Right atrium auricular region (tissue), 2 donors: ENCODE measurements at regions not wholly inside any gene's neighbourhood (a gene's known extent, or its start where the extent isn't known, plus 50 kb on each side); places are given as distances from the start of the nearest gene placed in this dataset.
"Not testable (repeated sequence)": the region's sequence is repeated elsewhere in the genome, so short reads cannot be mapped to it uniquely, and the experiment has no call there.

Experiments used
- DNase-seq: peaks from one replicate; pipeline ENCODE4 v3.0.0-alpha.2; 2019; ENCODE audit warnings: low spot score
- H3K27ac ChIP-seq, 2 donors: fragments of 200-600 bp; sonication (generic); 1 replicate in 1 of 2; 2 replicates in 1 of 2; pipeline ENCODE4 v1.5.1; 2016 to 2019
- H3K27me3 ChIP-seq, 2 donors: fragments of 200-600 bp; sonication (generic); one replicate each; pipeline versions ENCODE4 v1.5.1 to v1.6.0; 2017 to 2019
- H3K36me3 ChIP-seq: fragments of 200-600 bp; sonication (generic); one replicate; pipeline ENCODE4 v1.5.1; 2016
- H3K4me1 ChIP-seq, 2 donors: fragments of 200-600 bp; sonication (generic); one replicate each; pipeline versions ENCODE4 v1.5.1 to v1.6.0; 2017 to 2019
- H3K4me3 ChIP-seq, 2 donors: fragments of 200-600 bp; sonication (generic); 1 replicate in 1 of 2; 2 replicates in 1 of 2; pipeline ENCODE4 v1.5.1; 2017 to 2019; ENCODE audit warnings: mild to moderate bottlenecking in 1 of 2, moderate library complexity in 1 of 2
- H3K9me3 ChIP-seq, 2 donors: fragments of 200-600 bp; sonication (generic); one replicate each; pipeline ENCODE4 v1.5.1; 2019
- CTCF ChIP-seq, 2 donors: fragments of 200-600 bp; sonication (generic); IDR thresholded peaks; one replicate each; pipeline ENCODE4 v1.5.1; 2019; ENCODE audit warnings: antibody characterized with exemption in 2 of 2

GRCh38 chr19:27860309-27860934, 1352.5 kb downstream of the UQCRFS1 start:
- Histone ChIP-seq H3K36me3 (no peaks in the 10 kb centered on the region), H3K4me1 (no peaks in the 10 kb centered on the region), H3K27me3 (no peaks in the 10 kb centered on the region), H3K9me3 (peaks cover 0 to 10% of the 10 kb centered on the region in 2 donors), H3K4me3 (no peak overlapping the region), H3K27ac (no peak overlapping the region)
- TF ChIP-seq CTCF (IDR thresholded peaks at IDR 0.05): no peak
- DNase-seq: no peak

GRCh38 chr19:27859689-27860088, 1353.3 kb downstream of the UQCRFS1 start:
- Histone ChIP-seq H3K9me3 (peaks cover 0 to 10% of the 10 kb centered on the region in 2 donors), H3K4me1 (no peaks in the 10 kb centered on the region), H3K27me3 (no peaks in the 10 kb centered on the region), H3K36me3 (no peaks in the 10 kb centered on the region), H3K4me3 (no peak overlapping the region), H3K27ac (no peak overlapping the region)
- TF ChIP-seq CTCF (IDR thresholded peaks at IDR 0.05): no peak
- no peak for DNase-seq

- TF ChIP-seq CTCF (IDR thresholded peaks at IDR 0.05): no peak
- H3K9me3 ChIP-seq: peaks cover 0 to 10% of the 10 kb centered on the region in 2 donors
- H3K27ac ChIP-seq: no peak overlapping the region
- DNase-seq: no peak
- no peaks in the 10 kb centered on the region for H3K4me1 ChIP-seq
- no peak overlapping the region for H3K4me3 ChIP-seq
- no peaks in the 10 kb centered on the region for H3K36me3 ChIP-seq
- H3K27me3 ChIP-seq: no peaks in the 10 kb centered on the region
Measured at GRCh38 chr19:27858981-27859581, 1353.9 kb downstream of the UQCRFS1 start.

GRCh38 chr19:27852931-27853330, 1360.0 kb downstream of the UQCRFS1 start:
- not testable (repeated sequence) for DNase-seq, H3K4me3 ChIP-seq, H3K9me3 ChIP-seq, H3K27ac ChIP-seq, H3K4me1 ChIP-seq, H3K27me3 ChIP-seq, H3K36me3 ChIP-seq

GRCh38 chr19:27851543-27852060, 1361.3 kb downstream of the UQCRFS1 start:
- no peak overlapping the region for H3K27ac ChIP-seq
- no peaks in the 10 kb centered on the region for H3K4me1 ChIP-seq
- no peaks in the 10 kb centered on the region for H3K36me3 ChIP-seq
- H3K4me3 ChIP-seq: no peak overlapping the region
- H3K9me3 ChIP-seq: peaks cover 0 to 9% of the 10 kb centered on the region in 2 donors
- H3K27me3 ChIP-seq: no peaks in the 10 kb centered on the region
- no peak for DNase-seq
- no peak for TF ChIP-seq CTCF (IDR thresholded peaks at IDR 0.05)

GRCh38 chr19:27851002-27851481, 1361.9 kb downstream of the UQCRFS1 start:
- H3K9me3 ChIP-seq: peaks cover 0 to 9% of the 10 kb centered on the region in 2 donors
- no peaks in the 10 kb centered on the region for H3K27me3 ChIP-seq

More at GRCh38 chr19:27851002-27851481, 1361.9 kb downstream of the UQCRFS1 start:
- no peak for TF ChIP-seq CTCF (IDR thresholded peaks at IDR 0.05)
- H3K4me3 ChIP-seq: no peak overlapping the region
- H3K36me3 ChIP-seq: no peaks in the 10 kb centered on the region
- DNase-seq: no peak
- no peaks in the 10 kb centered on the region for H3K4me1 ChIP-seq
- H3K27ac ChIP-seq: no peak overlapping the region
